NCI-H774 (cell line): ENCODE measurements at regions not wholly inside any gene's neighbourhood (a gene's known extent, or its start where the extent isn't known, plus 50 kb on each side); places are given as distances from the start of the nearest gene placed in this dataset.

Experiments used
- DNase-seq: peaks from one replicate; lab custom pipeline; 2025; lab: John Stamatoyannopoulos, UW

GRCh38 chr9:26313108-26313507 lies 579.5 kb downstream of the CAAP1 start:
- DNase-seq = no peak

GRCh38 chr9:26311463-26311995 lies 581.1 kb downstream of the CAAP1 start:
- no peak for DNase-seq

- DNase-seq = no peak
Observed at GRCh38 chr9:26310294-26310693, 582.3 kb downstream of the CAAP1 start.

GRCh38 chr9:26308328-26308727 lies 584.3 kb downstream of the CAAP1 start:
- no peak for DNase-seq

GRCh38 chr9:26301659-26302058 lies 590.9 kb downstream of the CAAP1 start:
- DNase-seq = no peak

GRCh38 chr9:26301046-26301445 lies 591.6 kb downstream of the CAAP1 start:
- no peak for DNase-seq

GRCh38 chr9:26296910-26297572 lies 595.6 kb downstream of the CAAP1 start:
- no peak for DNase-seq

- no peak for DNase-seq
Observed at GRCh38 chr9:26292943-26293342, 599.7 kb downstream of the CAAP1 start.

- DNase-seq = no peak
Observed at GRCh38 chr9:26271495-26272122, 593.4 kb upstream of the TUSC1 start.

- no peak for DNase-seq
Observed at GRCh38 chr9:26266146-26266793, 588.0 kb upstream of the TUSC1 start.

- no peak for DNase-seq
Observed at GRCh38 chr9:26264709-26265601, 586.7 kb upstream of the TUSC1 start.

- DNase-seq = no peak
Observed at GRCh38 chr9:26263478-26263877, 585.2 kb upstream of the TUSC1 start.

- no peak for DNase-seq
Observed at GRCh38 chr9:26262421-26263107, 584.3 kb upstream of the TUSC1 start.

GRCh38 chr9:26261503-26262330 lies 583.5 kb upstream of the TUSC1 start:
- no peak for DNase-seq

- no peak for DNase-seq
Observed at GRCh38 chr9:26260238-26260637, 582.0 kb upstream of the TUSC1 start.

GRCh38 chr9:26247861-26248260 lies 569.6 kb upstream of the TUSC1 start:
- DNase-seq = no peak

- no peak for DNase-seq
Observed at GRCh38 chr9:26244661-26245451, 566.6 kb upstream of the TUSC1 start.

GRCh38 chr9:26243726-26244125 lies 565.5 kb upstream of the TUSC1 start:
- DNase-seq = no peak

GRCh38 chr9:26243029-26243697 lies 564.9 kb upstream of the TUSC1 start:
- DNase-seq = no peak
